B cell (primary cell): ENCODE measurements at regions not wholly inside any gene's neighbourhood (a gene's known extent, or its start where the extent isn't known, plus 50 kb on each side); places are given as distances from the start of the nearest gene placed in this dataset.

Experiments used
- CTCF ChIP-seq: fragments of 200-600 bp; IDR thresholded peaks from one replicate; pipeline ENCODE4 v1.8.0; 2022; ENCODE audit warnings: antibody characterized with exemption, mild to moderate bottlenecking
- EZH2 ChIP-seq: IDR thresholded peaks from 2 replicates; pipeline ENCODE4 v1.6.1; 2012; ENCODE audit warnings: borderline replicate concordance, low read depth, mild to moderate bottlenecking, moderate library complexity, low read length; ENCODE audit not compliant: insufficient read depth, poor library complexity, severe bottlenecking

- no peak for TF ChIP-seq CTCF
- no peak for TF ChIP-seq EZH2
These were observed 156.6 kb downstream of the TXNL1 start for GRCh38 chr18:56481751-56482150.
